DND-41 (cell line): ENCODE measurements at regions not wholly inside any gene's neighbourhood (a gene's known extent, or its start where the extent isn't known, plus 50 kb on each side); places are given as distances from the start of the nearest gene placed in this dataset.

ENCODE experiments used
- ATAC-seq: fragments of 200-7000 bp; cut with Tn5 transposase; 3 replicates; pipeline ENCODE4 v1.9.1; 2021; ENCODE audit warnings: low read depth; ENCODE audit not compliant: insufficient read depth
- DNase-seq: peaks from one replicate; pipeline ENCODE4 v3.0.0-alpha.2; 2020
- H2AFZ ChIP-seq: 2 replicates; pipeline ENCODE4 v1.6.0; 2012; ENCODE audit warnings: low read depth, low read length
- H3K27ac ChIP-seq: 2 replicates; pipeline ENCODE4 v1.5.1; 2012; ENCODE audit warnings: low read length, inconsistent platforms
- H3K27me3 ChIP-seq: fragments of 200-600 bp; sonication (generic); 2 replicates; pipeline ENCODE4 v1.6.0; 2012; ENCODE audit warnings: low read length, mild to moderate bottlenecking, inconsistent platforms; ENCODE audit not compliant: insufficient read depth, poor library complexity
- H3K36me3 ChIP-seq: 2 replicates; pipeline ENCODE4 v1.5.1; 2012; ENCODE audit warnings: low read length, inconsistent platforms; ENCODE audit not compliant: insufficient read depth
- H3K4me1 ChIP-seq: 2 replicates; pipeline ENCODE4 v1.5.1; 2012; ENCODE audit warnings: mild to moderate bottlenecking, low read length; ENCODE audit not compliant: insufficient read depth
- H3K4me2 ChIP-seq: 2 replicates; pipeline ENCODE4 v1.6.0; 2012; ENCODE audit warnings: mild to moderate bottlenecking, moderate library complexity, low read length, inconsistent platforms; ENCODE audit not compliant: insufficient read depth
- H3K4me3 ChIP-seq, 2 experiments: fragments of 200-600 bp in 1 of 2; shearing (Covaris generic) in 1 of 2; 2 replicates each; pipeline ENCODE4 v1.5.1; 2012 to 2016; ENCODE audit warnings: inconsistent platforms in 2 of 2, low read length in 2 of 2, mild to moderate bottlenecking in 2 of 2, low read depth in 1 of 2, moderate library complexity in 1 of 2
- H3K79me2 ChIP-seq: 2 replicates; pipeline ENCODE4 v1.6.0; 2012; ENCODE audit warnings: low read length, inconsistent platforms; ENCODE audit not compliant: insufficient read depth
- H3K9ac ChIP-seq: 2 replicates; pipeline ENCODE4 v1.6.0; 2012; ENCODE audit warnings: low read depth, mild to moderate bottlenecking, inconsistent platforms, low read length, moderate library complexity
- H3K9me3 ChIP-seq: 2 replicates; pipeline ENCODE4 v1.5.1; 2012; ENCODE audit warnings: low read length, moderate library complexity, mild to moderate bottlenecking, inconsistent platforms; ENCODE audit not compliant: insufficient read depth, severe bottlenecking
- H4K20me1 ChIP-seq: 2 replicates; pipeline ENCODE4 v1.6.0; 2012; ENCODE audit warnings: low read length; ENCODE audit not compliant: insufficient read depth
- CTCF ChIP-seq: IDR thresholded peaks from 2 replicates; pipeline ENCODE4 v1.5.1; 2012; ENCODE audit warnings: borderline replicate concordance, low read length, moderate library complexity, mild to moderate bottlenecking; ENCODE audit not compliant: poor library complexity, severe bottlenecking; ENCODE audit errors: extremely low read depth
- EZH2 ChIP-seq: IDR thresholded peaks from 3 replicates; pipeline ENCODE4 v1.6.1; 2012; ENCODE audit warnings: borderline replicate concordance, low read depth, mild to moderate bottlenecking, moderate library complexity, low read length, inconsistent platforms; ENCODE audit not compliant: severe bottlenecking

GRCh38 chr10:118234683-118235082 lies 107.4 kb downstream of the FAM204A start:
- Histone ChIP-seq H3K79me2 (no peaks in the 10 kb centered on the region), H4K20me1 (no peaks in the 10 kb centered on the region; the same call in 1 of the 2 replicates), H3K4me3 (no peak overlapping the region), H3K27me3 (peaks cover 5% of the 10 kb centered on the region), H3K9me3 (no peaks in the 10 kb centered on the region), H3K4me1 (no peaks in the 10 kb centered on the region), H3K27ac (no peak overlapping the region), H3K9ac (no peak overlapping the region), H2AFZ (no peak overlapping the region), H3K36me3 (no peaks in the 10 kb centered on the region), H3K4me2 (no peak overlapping the region)
- TF ChIP-seq EZH2 (no peak), CTCF (no peak)
- ATAC-seq (no peak), DNase-seq (no peak)

- H2AFZ ChIP-seq: no peak overlapping the region
- no peaks in the 10 kb centered on the region for H3K9me3 ChIP-seq
- H3K79me2 ChIP-seq: no peaks in the 10 kb centered on the region
- H3K4me3 ChIP-seq: no peak overlapping the region
- no peak overlapping the region for H3K4me2 ChIP-seq
- no peak overlapping the region for H3K9ac ChIP-seq
- no peaks in the 10 kb centered on the region for H3K4me1 ChIP-seq
- TF ChIP-seq CTCF: no peak
- TF ChIP-seq EZH2: no peak
- DNase-seq (no peak), ATAC-seq (no peak)
- H3K27ac ChIP-seq: no peak overlapping the region
- H3K36me3 ChIP-seq: no peaks in the 10 kb centered on the region
- no peaks in the 10 kb centered on the region for H4K20me1 ChIP-seq
- H3K27me3 ChIP-seq: peaks cover 4% of the 10 kb centered on the region
These were observed 121.7 kb downstream of the FAM204A start for GRCh38 chr10:118220346-118220850.

- no peaks in the 10 kb centered on the region for H3K9me3 ChIP-seq
- no peak overlapping the region for H3K4me2 ChIP-seq
- H3K27ac ChIP-seq: no peak overlapping the region
- ATAC-seq: no peak
- H3K27me3 ChIP-seq: peaks cover 6% of the 10 kb centered on the region
- no peaks in the 10 kb centered on the region for H3K79me2 ChIP-seq
- H3K4me1 ChIP-seq: no peaks in the 10 kb centered on the region
- H4K20me1 ChIP-seq: no peaks in the 10 kb centered on the region
- H3K9ac ChIP-seq: no peak overlapping the region
- no peaks in the 10 kb centered on the region for H3K36me3 ChIP-seq
- TF ChIP-seq CTCF: no peak
- no peak for TF ChIP-seq EZH2
- no peak overlapping the region for H3K4me3 ChIP-seq
- no peak for DNase-seq
- H2AFZ ChIP-seq: no peak overlapping the region
These were observed 123.6 kb downstream of the FAM204A start for GRCh38 chr10:118218562-118218961.

GRCh38 chr10:118216571-118217170 lies 125.5 kb downstream of the FAM204A start:
- Histone ChIP-seq H3K79me2 (no peaks in the 10 kb centered on the region), H3K9ac (no peak overlapping the region), H3K27ac (no peak overlapping the region), H3K4me2 (no peak overlapping the region), H3K36me3 (no peaks in the 10 kb centered on the region), H3K9me3 (no peaks in the 10 kb centered on the region), H3K4me3 (no peak overlapping the region), H3K27me3 (peaks cover 9% of the 10 kb centered on the region), H4K20me1 (no peaks in the 10 kb centered on the region), H2AFZ (no peak overlapping the region), H3K4me1 (no peaks in the 10 kb centered on the region)
- ATAC-seq (no peak), DNase-seq (no peak)
- no peak for TF ChIP-seq EZH2
